ENCODE measurements at regions not wholly inside any gene's neighbourhood (a gene's known extent, or its start where the extent isn't known, plus 50 kb on each side); places are given as distances from the start of the nearest gene placed in this dataset.

GRCh38 chr16:79317026-79317425 lies 283.5 kb downstream of the MAF start:
- no peaks in the 10 kb centered on the region for H3K27me3 ChIP-seq
- intact Hi-C loops (cut with DNase I): no loop called here
- no peak for TF ChIP-seq POLR2A (IDR thresholded peaks at IDR 0.05)
- TF ChIP-seq CTCF (IDR thresholded peaks at IDR 0.05): no peak
- H3K4me1 ChIP-seq (replicated peaks in 1 of 2): no peaks in the 10 kb centered on the region
- H3K27ac ChIP-seq: no peak overlapping the region
- H3K4me3 ChIP-seq: no peak overlapping the region
- no peak for DNase-seq
- no peaks in the 10 kb centered on the region for H3K9me3 ChIP-seq (replicated peaks in 1 of 3)
- H3K36me3 ChIP-seq (replicated peaks in 1 of 2): no peaks in the 10 kb centered on the region

- Histone ChIP-seq H3K4me3 (no peak overlapping the region), H3K4me1 (replicated peaks in 1 of 2) (no peaks in the 10 kb centered on the region), H3K9me3 (replicated peaks in 1 of 3) (no peaks in the 10 kb centered on the region), H3K36me3 (replicated peaks in 1 of 2) (no peaks in the 10 kb centered on the region), H3K27ac (no peak overlapping the region), H3K27me3 (no peaks in the 10 kb centered on the region)
- WGBS, 4 donors: 74 to 87% (median 83%) methylated on average over 8 of the region's 8 CpGs
- DNase-seq: no peak
- TF ChIP-seq POLR2A (IDR thresholded peaks at IDR 0.05) (no peak), CTCF (IDR thresholded peaks at IDR 0.05) (no peak)
- intact Hi-C loops (cut with DNase I): no loop called here
Observed at GRCh38 chr16:79316004-79316458, 284.5 kb downstream of the MAF start.

- DNase-seq: no peak
- no peaks in the 10 kb centered on the region for H3K4me1 ChIP-seq (replicated peaks in 1 of 2)
- no peak for TF ChIP-seq CTCF (IDR thresholded peaks at IDR 0.05)
- no peak for TF ChIP-seq POLR2A (IDR thresholded peaks at IDR 0.05)
- H3K27ac ChIP-seq: no peak overlapping the region
- WGBS, 4 donors: 51 to 74% (median 65%) methylated on average over 11 of the region's 11 CpGs
- H3K4me3 ChIP-seq: no peak overlapping the region
- H3K27me3 ChIP-seq: no peaks in the 10 kb centered on the region
- no peaks in the 10 kb centered on the region for H3K36me3 ChIP-seq (replicated peaks in 1 of 2)
- H3K9me3 ChIP-seq (replicated peaks in 1 of 3): no peaks in the 10 kb centered on the region
- intact Hi-C loops (cut with DNase I): no loop called here
Observed at GRCh38 chr16:79312502-79312901, 288.0 kb downstream of the MAF start.

- Histone ChIP-seq H3K27me3 (no peaks in the 10 kb centered on the region), H3K9me3 (replicated peaks in 1 of 3) (no peaks in the 10 kb centered on the region), H3K36me3 (replicated peaks in 1 of 2) (no peaks in the 10 kb centered on the region), H3K4me3 (no peak overlapping the region), H3K27ac (no peak overlapping the region), H3K4me1 (replicated peaks in 1 of 2) (no peaks in the 10 kb centered on the region)
- no peak for TF ChIP-seq CTCF (IDR thresholded peaks at IDR 0.05)
- no peak for TF ChIP-seq POLR2A (IDR thresholded peaks at IDR 0.05)
- WGBS, 4 donors: 87 to 95% (median 93%) methylated on average over 7 of the region's 7 CpGs
- intact Hi-C loops (cut with DNase I): no loop called here
- no peak for DNase-seq
Observed at GRCh38 chr16:79310710-79311109, 289.8 kb downstream of the MAF start.

Data from adrenal gland (tissue), 9 donors.